ENCODE measurements at regions not wholly inside any gene's neighbourhood (a gene's known extent, or its start where the extent isn't known, plus 50 kb on each side); places are given as distances from the start of the nearest gene placed in this dataset.

GRCh38 chr10:129341087-129341486 lies 126.0 kb upstream of the MGMT start:
- TF ChIP-seq POLR2A (IDR thresholded peaks at IDR 0.05; ENCODE audit: low read length), result no peak
- TF ChIP-seq GATA1 (IDR thresholded peaks at IDR 0.05; ENCODE audit: low read depth, low read length), result no peak

Measured in erythroblast (primary cell).